ENCODE measurements at regions not wholly inside any gene's neighbourhood (a gene's known extent, or its start where the extent isn't known, plus 50 kb on each side); places are given as distances from the start of the nearest gene placed in this dataset.

- DNase-seq: peak; percentile 76
Measured at GRCh38 chr2:208545403-208546042, 138.9 kb downstream of the PTH2R start.

DNA sequence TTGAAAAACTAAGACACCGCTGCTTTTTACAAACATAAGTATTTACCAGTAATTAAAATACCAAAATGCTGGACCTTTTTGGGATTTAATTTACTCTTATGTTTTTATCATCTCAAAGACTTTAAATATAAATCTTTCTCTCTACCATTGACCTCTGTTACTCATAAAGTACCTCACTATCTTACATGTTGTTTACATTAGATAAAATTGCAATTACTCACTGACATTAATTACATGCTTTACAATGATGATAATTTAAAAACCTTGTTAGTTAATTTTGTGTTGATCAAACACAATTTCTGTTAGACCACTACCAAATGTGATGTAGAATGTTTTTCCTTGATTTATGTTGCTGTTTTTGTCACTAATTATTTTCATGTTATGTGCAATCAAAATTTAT, 139.5 kb downstream of the PTH2R start:
- peak; percentile 18 for DNase-seq

GRCh38 chr2:208546860-208547650, 140.5 kb downstream of the PTH2R start:
- no peak for DNase-seq

GRCh38 chr2:208548700-208549099, 142.1 kb downstream of the PTH2R start:
- DNase-seq: no peak

- DNase-seq: no peak
Measured at GRCh38 chr2:208549546-208550158, 143.1 kb downstream of the PTH2R start.

GRCh38 chr2:208552943-208553342, 146.4 kb downstream of the PTH2R start:
- DNase-seq: no peak

DNA sequence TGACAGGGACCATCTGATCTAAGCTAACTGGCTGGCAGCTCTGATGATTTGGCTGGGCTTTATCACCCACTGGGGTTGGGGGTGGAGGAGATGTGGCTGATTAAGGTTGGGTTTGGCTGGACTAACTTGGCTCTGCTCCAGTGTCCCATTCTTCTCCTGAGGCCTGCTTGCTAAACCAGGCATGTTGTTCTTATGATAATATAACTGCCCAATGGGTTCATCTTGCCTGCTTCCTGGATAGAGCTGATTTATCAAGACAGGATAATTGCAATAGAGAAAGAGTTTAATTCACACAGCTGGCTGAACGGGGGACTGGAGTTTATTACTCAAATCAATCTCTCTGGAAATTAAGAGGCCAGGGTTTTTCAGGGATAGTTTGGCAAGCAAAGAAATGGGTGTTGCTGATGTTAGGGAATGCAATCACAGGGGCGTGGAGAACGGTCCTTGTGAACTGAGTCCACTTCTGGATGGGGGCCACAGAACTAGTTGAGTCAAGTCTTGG, 150.4 kb downstream of the PTH2R start:
- DNase-seq: peak; percentile 9

DNA sequence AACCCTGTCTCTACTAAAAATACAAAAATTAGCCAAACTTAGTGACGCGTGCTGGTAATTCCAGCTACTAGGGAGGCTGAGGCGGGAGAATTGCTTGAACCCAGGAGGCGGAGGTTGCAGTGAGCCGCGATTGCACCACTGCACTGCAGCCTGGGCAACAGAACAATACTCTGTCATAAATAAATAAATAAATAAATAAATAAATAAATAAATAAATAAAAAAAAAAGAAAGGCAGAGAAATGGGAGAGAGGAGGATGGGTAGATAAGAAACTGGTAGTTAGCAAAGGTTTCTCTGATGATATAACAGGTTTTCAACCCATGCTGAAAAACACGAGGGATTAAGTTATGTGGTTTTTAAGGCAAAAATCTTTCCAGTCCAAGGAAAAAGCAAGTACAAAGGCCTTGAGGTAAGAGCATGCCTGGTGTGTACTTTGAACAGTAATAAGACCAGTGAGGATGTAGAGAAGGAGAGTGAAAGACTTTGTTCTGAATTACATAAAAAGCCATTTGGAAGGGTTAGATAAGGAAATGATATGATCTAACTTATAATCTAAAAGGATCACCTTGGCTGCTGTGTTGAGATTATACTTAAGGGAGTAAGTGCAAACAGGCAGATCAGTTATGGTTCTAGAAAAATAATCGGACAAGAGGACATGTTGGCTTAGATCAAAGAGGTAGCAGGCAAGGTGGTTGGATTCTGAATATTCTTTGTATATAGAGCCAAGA, 159.3 kb downstream of the PTH2R start:
- no peak for DNase-seq

- no peak for DNase-seq
Measured at GRCh38 chr2:208568203-208568602, 161.6 kb downstream of the PTH2R start.

- DNase-seq: no peak
Measured at GRCh38 chr2:208570066-208570465, 163.5 kb downstream of the PTH2R start.

- DNase-seq: no peak
Measured at GRCh38 chr2:208570851-208571763, 164.5 kb downstream of the PTH2R start.

DNA sequence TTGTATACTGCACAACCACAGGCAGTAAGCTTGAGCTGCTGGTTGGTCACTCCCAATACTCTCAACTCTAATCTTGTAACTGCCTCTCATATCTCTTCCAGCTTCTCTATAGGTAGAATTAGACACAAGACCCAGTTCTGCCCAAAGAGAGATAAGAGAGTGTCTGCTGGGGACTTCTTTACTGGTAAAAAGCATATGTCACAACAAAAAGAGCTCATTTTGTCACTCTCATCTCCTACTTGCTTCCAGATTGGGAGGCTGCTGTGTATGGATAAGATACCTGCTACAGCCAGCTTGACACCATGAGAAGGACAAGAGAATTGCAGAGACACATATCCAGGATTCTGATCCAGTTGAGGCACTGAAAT, 165.2 kb downstream of the PTH2R start:
- no peak for DNase-seq

GRCh38 chr2:208573569-208573968, 167.0 kb downstream of the PTH2R start:
- no peak for DNase-seq

- no peak for DNase-seq
Measured at GRCh38 chr2:208579678-208580077, 173.1 kb downstream of the PTH2R start.

DNA sequence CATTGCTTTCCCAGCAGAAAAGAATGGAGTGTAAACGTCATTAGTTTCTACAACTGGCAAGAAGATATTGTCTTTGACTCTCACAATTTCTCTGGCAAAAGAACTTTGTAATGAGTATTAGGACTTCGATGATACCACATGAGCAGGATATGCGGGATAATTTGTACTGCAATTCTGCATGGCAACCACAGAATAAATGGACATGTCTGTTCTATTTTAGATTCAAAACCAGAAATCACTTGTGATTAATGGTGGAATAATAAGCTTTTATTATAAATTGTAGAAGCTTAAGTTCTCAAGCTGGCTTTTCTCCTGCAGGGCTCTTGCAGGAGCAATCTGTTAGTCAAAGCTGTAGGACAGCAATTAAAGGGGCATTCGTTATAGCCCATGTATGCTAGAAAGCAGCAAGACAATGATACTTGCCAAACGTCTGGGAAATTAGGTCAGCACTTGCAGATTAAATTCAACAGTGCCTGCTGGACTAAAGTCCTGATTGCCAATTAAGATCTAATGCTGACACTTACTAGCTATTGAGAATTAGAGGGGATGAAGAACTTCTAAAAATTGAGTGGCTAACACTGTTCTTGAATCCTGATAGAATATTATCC, 177.9 kb downstream of the PTH2R start:
- DNase-seq: peak; percentile 6

DNA sequence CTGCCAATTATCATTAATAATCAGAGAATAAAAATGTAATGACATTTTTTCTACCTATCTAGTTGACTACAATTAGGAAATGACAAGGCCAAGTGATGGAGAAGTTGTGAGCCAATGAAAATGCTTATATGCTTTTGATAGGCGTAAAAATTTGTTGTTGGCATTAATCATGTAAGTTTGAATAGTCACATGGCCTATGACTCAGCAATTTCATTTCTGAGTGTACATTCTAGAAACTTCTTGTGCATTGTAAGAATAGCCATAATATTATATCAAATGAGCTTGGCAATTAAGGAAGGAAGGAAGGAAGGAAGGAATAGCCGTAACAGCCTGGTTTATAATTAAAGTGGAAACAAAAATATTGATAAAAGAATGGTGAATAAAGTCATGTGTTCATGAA, 179.9 kb downstream of the PTH2R start:
- no peak for DNase-seq

GRCh38 chr2:208594642-208595385, 188.2 kb downstream of the PTH2R start:
- DNase-seq: no peak

GRCh38 chr2:208595386-208596275, 189.0 kb downstream of the PTH2R start:
- peak; percentile 15 for DNase-seq

GRCh38 chr2:208607694-208608093, 201.1 kb downstream of the PTH2R start:
- DNase-seq: peak; percentile 66
